Neural progenitor cell (in vitro differentiated cells): ENCODE measurements at regions not wholly inside any gene's neighbourhood (a gene's known extent, or its start where the extent isn't known, plus 50 kb on each side); places are given as distances from the start of the nearest gene placed in this dataset.

Experiments
- EZH2phosphoT487 ChIP-seq: fragments of 200-600 bp; sonication (generic); IDR thresholded peaks from 2 replicates; pipeline ENCODE4 v1.6.1; 2017; ENCODE audit warnings: antibody characterized with exemption
- TF ChIP-seq, protein P1 (sequence below): fragments of 200-600 bp; sonication (generic); IDR thresholded peaks from 2 replicates; pipeline ENCODE4 v1.5.1; 2017; ENCODE audit warnings: antibody characterized with exemption, mild to moderate bottlenecking

DNA sequence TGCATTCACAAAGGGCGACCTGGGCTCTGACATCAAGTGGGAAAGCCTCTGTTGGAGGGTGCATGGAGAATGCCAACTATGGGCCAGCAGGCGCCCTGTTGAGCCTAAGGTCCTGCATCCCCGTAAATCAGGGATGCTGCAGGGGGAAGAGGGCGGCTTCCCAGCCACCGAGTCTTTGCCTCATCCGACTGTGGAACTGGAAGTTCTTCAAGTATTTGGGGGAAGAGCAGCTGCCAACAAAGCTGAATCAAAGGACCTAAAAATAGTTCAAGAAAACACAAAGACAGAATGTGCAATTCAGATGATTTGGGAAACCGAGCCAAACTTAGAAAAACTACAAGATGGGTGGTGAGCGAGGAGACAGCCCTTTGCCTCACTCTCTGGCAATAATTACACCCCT is 281.1 kb upstream of the MGAT5 start:
- TF ChIP-seq EZH2phosphoT487, result no peak
- TF ChIP-seq, protein P1, sequence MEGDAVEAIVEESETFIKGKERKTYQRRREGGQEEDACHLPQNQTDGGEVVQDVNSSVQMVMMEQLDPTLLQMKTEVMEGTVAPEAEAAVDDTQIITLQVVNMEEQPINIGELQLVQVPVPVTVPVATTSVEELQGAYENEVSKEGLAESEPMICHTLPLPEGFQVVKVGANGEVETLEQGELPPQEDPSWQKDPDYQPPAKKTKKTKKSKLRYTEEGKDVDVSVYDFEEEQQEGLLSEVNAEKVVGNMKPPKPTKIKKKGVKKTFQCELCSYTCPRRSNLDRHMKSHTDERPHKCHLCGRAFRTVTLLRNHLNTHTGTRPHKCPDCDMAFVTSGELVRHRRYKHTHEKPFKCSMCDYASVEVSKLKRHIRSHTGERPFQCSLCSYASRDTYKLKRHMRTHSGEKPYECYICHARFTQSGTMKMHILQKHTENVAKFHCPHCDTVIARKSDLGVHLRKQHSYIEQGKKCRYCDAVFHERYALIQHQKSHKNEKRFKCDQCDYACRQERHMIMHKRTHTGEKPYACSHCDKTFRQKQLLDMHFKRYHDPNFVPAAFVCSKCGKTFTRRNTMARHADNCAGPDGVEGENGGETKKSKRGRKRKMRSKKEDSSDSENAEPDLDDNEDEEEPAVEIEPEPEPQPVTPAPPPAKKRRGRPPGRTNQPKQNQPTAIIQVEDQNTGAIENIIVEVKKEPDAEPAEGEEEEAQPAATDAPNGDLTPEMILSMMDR, result no peak
